GM10266 (cell line): ENCODE measurements at regions not wholly inside any gene's neighbourhood (a gene's known extent, or its start where the extent isn't known, plus 50 kb on each side); places are given as distances from the start of the nearest gene placed in this dataset.
"Not testable (repeated sequence)": the region's sequence is repeated elsewhere in the genome, so short reads cannot be mapped to it uniquely, and the experiment has no call there.

Experiments
- DNase-seq: peaks from one replicate; pipeline ENCODE4 v3.0.0; 2012; ENCODE audit errors: extremely low spot score

- not testable (repeated sequence) for DNase-seq
Observed at GRCh38 chr2:87647737-87648498, 100.0 kb upstream of the PLGLB2 start.

DNA sequence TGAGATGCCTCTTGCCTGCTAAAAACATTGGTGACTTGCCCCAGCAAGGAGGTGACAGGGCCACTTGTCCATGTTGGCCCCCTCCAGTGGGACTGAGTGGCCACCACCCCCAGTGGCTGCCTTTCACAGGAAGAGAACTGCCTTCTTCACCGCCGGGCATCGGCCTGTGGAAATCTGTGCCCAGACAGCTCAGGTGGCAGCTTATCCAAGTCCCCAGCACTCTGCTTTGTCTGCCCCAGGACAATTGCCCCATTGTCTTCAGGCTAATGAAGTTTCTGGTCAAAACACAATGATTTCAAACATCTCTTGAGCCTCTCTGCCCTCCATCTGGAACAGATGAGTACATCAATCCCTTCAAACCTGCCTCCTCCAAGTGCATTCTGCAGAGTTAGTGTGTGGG, 99.1 kb upstream of the PLGLB2 start:
- DNase-seq: not testable (repeated sequence)

DNA sequence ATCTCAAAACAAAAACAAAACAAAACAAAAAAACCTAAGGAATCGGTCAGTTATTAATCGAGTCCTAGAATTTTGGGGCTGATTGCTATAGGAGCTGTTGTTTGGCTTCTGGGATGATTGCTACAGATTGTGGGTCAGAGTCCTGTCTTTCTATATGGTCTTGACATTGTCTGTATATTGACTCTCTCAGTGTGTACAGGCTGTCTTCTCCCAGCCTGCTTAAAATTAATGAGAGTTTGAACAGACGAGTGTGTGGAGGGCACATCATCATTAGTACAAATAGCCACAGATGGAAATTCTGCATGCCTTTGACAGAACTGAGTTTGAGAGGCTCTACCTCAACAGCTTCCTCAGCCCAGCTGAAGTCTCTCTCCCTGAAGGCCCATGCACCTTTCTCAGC, 98.0 kb upstream of the PLGLB2 start:
- DNase-seq: not testable (repeated sequence)

DNA sequence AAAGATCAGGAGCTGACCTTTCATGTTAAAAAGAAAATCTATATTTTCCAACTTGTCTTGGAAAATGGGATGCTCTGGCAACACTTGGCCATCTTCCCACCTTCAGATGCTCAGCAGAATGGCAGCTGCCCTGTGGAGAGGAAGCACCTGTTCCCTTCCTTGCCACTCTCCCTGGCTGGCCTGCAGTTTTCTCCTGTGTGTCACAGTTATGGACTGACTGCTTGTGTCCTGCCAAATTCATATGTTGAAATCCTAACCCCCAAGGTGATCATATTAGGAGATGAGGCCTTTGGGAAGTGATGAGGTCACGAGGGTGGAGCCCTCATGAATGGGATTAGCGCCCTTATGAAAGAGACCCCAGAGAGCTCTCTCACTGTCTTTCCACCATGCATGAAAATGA, 97.0 kb upstream of the PLGLB2 start:
- DNase-seq: not testable (repeated sequence)

DNA sequence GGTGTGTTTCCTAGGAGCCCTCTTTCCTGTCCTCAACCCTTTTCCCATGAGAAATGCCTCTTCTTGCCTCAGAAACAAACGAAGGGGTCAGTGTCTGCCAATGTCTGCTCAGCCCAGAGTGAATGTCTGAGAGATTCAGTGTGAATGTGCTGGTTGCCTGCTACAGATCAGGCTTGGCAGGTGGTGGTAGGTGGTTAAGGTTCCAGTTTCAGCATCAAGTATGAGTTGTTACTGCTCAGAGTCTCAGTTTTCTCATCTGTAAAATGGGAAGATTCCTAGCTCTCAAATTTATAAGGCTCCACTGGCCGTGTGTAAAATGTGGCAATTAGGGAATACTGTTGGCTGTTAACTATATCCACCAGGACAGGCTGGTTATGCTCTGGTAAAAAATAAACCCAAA, 96.3 kb upstream of the PLGLB2 start:
- DNase-seq: not testable (repeated sequence)

- DNase-seq: not testable (repeated sequence)
Observed at GRCh38 chr2:87653373-87653772, 94.5 kb upstream of the PLGLB2 start.

GRCh38 chr2:87654136-87654814, 93.6 kb upstream of the PLGLB2 start:
- not testable (repeated sequence) for DNase-seq

DNA sequence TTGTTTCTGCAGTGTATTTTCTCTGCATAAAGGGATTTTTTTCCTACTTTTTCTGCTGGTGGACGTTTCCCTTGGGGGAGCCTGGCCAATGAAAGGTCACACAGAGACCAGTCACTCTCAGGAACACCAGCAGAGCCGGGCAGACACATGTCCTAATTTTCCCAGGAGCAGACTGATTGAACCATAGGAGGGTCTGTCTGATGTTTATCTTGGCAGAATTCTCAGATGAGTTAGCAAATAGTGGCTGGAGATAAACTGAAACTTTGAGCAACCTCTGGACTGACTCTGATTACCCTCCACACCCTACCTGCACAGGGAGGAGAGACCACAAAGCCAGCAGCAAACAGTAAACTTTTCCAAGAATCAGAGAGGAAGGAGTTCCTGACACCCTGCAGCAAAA, 90.0 kb upstream of the PLGLB2 start:
- not testable (repeated sequence) for DNase-seq

- DNase-seq: not testable (repeated sequence)
Observed at GRCh38 chr2:87658357-87658756, 89.5 kb upstream of the PLGLB2 start.

GRCh38 chr2:87658976-87659375, 88.9 kb upstream of the PLGLB2 start:
- DNase-seq: not testable (repeated sequence)

DNA sequence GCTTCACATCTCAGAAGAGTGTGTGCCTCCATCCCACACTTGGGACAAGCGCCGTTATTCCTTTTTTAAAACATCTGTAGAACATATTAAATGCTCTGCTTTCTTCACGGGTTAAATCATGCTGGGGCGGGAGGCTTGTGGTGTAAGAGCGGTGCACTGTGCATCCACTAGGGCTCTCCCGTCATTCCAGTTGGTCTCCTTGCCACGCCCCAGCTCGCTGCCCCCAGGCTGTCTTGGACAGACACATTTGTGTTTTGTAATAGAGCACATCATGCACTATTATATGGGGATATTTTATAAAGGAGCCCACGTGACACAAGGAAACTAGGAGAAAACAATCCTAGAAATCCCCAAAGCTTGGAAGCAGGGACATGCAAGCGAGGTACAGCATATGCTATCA, 87.7 kb upstream of the PLGLB2 start:
- not testable (repeated sequence) for DNase-seq

DNA sequence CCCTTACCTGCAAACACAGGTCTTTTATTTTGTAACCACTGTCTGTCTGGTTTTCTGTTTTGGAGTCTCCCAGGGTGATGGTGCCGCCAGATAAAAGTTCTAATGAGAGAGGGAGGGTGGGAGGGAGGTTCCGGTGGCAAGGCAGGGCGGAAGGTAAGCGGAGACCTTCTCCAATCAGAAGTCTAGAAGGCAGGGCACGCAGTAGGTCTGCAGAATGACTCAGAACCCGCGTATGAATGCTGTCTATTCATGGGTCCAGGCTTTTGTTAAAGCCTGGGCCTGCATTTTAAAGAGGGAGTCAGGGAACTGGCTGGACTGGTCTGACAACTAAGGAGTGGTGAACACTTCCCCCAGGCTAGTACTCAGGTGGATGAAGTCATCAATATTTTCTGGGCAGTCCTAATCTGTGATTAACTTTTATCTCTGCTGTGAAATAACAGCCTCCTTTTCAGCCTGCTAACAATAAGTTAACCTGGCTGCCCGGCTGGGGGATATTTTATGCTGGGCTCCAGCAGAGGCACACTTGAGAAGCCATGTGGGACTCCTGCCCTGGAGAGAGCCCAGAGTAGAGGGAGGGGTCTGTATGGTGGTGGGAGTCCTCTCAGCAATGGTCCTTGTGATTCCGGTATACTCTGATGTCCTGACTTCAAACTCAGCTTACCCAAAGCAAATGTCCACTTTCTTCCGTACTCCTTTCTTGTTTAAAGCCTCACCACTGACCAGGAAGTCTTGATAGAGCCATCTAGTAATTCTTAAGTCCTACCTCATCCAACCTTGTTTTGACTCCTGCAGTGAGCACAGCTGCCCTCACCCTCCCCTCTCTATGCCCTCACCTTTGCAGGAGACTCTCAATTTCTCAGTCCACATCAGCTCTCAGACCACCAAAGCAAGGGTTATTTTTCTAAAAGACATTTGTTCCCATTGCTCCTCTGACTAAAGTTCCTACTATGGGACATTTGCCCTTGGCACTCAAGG, 85.3 kb upstream of the PLGLB2 start:
- DNase-seq: not testable (repeated sequence)

DNA sequence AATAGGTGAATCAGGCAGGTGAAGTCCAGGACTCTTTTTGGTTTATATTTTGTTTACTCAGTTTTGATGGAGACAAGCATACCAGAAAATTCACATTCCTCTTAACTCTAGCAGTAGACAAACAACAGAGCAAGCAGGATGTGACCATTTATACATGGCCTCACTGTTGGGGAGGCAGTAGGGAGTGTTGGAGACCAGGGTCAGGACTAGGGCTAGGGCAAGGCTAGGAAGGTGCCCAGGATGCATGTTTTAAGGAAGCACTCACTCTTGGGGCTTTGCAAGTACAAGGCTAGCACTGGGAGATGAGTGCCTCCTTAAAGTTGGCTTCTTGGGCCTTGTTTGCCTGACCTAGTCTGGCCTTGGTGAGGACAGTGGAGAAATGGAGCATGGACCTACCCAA, 84.5 kb upstream of the PLGLB2 start:
- DNase-seq: not testable (repeated sequence)

DNA sequence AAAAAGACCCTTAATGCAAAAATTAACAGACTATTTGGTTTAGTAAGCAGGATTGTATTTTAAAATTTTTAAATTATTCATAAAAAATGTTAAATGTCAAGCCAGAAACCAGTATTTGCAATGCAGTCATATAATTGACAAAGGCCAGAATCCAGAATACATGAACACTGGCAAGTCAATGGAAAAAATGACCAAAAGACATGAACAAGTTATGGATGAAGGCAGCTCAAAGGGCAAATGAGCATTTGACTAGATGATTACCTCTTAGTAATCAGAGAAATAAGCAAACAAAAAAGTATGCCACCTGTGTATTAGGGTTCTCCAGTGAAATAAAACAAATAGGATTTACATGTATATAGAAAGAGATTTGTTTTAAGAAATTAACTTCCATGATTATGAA, 80.9 kb upstream of the PLGLB2 start:
- not testable (repeated sequence) for DNase-seq

- DNase-seq: not testable (repeated sequence)
Observed at GRCh38 chr2:87668361-87668760, 79.5 kb upstream of the PLGLB2 start.

- not testable (repeated sequence) for DNase-seq
Observed at GRCh38 chr2:87669633-87670231, 78.2 kb upstream of the PLGLB2 start.

- DNase-seq: not testable (repeated sequence)
Observed at GRCh38 chr2:87672404-87672803, 75.5 kb upstream of the PLGLB2 start.

- not testable (repeated sequence) for DNase-seq
Observed at GRCh38 chr2:87674729-87675128, 73.2 kb upstream of the PLGLB2 start.

DNA sequence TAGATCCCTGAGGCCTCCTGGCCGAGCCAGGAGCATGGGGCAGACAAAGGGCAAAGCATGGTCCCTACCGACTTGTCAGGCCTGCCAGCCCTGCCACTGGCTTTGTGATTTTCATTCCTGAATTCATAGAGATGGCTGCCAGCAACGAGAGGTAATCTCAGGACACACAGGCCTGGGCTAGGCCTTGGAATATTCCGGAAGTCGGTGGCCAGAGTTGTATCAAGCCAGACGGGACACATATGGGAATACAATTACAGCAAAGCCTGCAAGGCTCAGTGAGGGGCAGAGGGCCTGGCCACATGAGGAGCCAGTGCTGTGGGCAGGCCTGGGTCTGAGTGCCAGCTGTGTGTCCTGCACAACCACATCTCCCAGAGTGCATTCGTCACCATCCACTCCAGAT, 72.4 kb upstream of the PLGLB2 start:
- not testable (repeated sequence) for DNase-seq

- not testable (repeated sequence) for DNase-seq
Observed at GRCh38 chr2:87677421-87677923, 70.4 kb upstream of the PLGLB2 start.

DNA sequence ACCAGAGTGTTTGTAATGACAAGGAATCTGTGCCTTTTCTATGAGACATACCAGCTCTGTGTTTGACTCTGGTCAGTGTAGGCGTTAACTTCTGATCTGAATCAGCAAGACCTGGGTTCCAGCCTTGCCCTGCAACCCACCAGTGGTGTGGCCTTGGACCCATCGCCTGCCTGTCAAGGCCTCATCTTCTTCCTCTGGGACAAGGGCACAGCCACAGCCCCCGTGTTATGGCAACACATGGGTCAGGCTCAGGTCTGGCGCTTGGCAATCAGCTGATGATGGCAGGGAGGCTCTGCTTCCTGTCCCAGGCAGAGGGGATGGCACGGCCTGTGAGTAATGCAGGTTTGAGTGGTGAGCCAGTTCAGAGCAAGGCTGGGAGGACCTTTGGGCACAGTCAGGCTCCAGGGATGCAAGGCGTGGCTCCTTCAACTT, 69.1 kb upstream of the PLGLB2 start:
- not testable (repeated sequence) for DNase-seq
